OCI-M2 (cell line): ENCODE measurements at regions not wholly inside any gene's neighbourhood (a gene's known extent, or its start where the extent isn't known, plus 50 kb on each side); places are given as distances from the start of the nearest gene placed in this dataset.

ENCODE experiments used
- DNase-seq: peaks from one replicate; lab custom pipeline; 2025; ENCODE audit not compliant: unreplicated experiment; lab: John Stamatoyannopoulos, UW

GRCh38 chr15:93495799-93496637, 407.0 kb upstream of the RGMA start:
- DNase-seq: no peak

GRCh38 chr15:93493172-93493571, 404.2 kb upstream of the RGMA start:
- DNase-seq: no peak

DNA sequence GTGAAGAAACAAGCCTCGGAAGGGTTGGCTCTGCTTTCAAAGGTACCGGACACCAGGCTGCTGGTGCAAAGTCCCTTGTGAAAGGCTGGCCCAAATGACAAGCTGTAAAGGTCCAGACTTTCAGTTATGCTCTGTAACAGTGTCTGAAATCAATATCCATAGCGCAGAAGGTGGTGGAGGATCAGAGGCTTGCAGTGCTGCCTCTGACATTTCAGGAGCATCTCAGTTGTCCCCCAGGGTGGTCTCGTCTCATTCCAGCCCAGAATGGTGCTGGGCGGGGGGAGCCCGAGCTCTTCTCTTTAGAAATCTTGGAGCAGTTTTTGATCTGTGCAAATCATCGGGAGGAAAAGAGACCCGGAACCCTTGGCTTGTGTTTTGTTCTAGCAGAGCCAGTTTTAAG, 402.3 kb upstream of the RGMA start:
- DNase-seq: no peak

DNA sequence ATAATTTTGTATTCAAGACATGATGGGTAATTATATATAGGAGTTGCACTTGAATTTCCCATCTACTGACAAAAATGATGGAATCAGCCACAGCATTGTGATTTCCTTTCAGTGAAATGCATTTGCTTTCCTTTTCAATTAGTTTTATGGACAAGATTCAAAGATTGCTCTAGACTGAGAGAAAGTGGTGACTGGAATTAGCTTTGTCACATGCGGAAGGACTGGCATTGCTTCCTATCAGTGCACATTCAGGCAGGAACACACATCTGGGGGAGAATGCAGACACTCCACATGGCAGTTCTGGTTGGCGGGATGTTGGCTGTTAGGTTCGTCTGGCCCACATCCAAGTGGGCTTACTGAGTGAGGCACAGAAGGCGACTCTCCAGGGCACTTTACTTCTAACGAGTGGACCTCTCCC, 399.3 kb upstream of the RGMA start:
- DNase-seq: no peak

GRCh38 chr15:93486407-93487117, 397.6 kb upstream of the RGMA start:
- DNase-seq: no peak

DNA sequence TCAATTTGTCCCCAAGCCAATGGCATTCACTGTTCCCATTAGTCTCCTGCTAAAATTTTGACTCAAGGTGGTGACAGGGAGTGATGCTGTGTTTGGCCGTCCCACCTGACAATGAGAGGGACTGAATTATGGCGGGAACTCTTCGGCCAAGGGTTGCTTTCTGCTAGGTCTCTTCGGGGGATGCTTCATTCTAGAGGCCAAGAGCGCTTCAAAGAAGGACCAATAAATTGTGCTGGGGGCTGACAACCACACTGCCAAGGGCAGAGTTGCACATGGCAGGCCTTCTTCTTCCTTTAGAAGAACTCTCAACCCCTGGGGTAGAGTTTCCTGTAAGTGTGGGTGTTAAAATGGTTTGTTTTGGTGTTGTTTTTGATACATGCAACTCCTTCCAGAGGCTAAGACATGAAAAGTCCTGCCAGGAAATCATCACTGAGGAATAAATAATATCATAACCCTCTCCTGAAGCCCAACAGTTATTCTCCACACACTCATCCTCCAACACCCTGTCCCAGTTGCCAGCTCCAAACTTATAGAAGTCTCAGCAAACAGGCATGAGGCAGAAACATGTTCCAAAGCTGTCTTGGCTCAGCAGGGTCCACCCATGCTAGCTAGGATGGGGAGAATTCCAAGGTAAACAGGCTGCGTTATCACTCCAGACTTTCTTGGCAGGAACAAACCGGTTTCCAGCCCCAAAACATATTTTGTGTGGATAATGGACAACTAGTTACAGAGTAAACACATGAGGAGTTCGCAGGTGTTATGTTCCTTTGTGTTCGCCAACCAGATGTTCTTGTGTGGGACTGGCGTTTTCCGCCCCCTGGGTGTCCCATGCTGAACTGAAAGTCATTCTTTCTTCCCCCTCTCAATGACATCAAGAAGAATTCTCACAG, 396.7 kb upstream of the RGMA start:
- no peak for DNase-seq

GRCh38 chr15:93483923-93484322, 394.9 kb upstream of the RGMA start:
- DNase-seq: no peak

DNA sequence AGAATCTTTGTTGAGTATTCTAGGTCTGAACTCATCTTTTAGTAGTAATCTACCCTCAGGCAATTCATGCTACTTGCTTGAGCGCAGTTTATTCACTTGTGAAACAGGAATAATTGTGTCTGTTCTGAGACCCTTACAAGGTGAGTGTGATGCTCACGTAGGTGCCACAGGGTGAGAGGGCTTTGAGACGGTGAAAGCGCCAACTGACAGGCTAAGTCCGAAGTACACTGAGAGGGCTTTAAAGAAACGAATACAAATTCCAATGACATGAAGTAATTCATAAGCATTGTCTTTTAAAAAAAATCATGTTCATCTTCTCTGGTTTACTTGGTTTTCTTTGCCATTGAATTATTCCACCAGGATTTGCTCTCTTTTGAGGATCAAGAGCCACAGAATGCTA, 393.7 kb upstream of the RGMA start:
- DNase-seq: no peak

DNA sequence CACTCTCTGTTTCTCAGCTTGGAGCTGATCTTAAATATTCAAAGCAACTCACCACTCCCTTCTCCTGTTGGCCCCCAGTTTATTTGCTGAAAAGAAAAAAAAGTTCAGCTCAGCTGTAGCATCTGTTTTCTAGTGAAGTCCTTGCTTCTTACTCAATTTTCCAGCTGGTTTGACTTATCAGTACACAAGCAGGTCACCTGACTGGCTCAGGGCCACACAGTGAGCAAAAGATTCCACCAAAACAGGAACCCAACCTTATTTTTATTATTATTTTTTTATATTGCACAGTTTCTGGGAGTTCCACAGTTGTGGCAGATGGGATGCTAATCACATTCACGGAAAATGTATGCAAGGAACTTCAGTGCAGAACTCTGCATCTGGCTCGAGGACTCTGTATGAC, 390.7 kb upstream of the RGMA start:
- DNase-seq: no peak

GRCh38 chr15:93478947-93479346, 389.9 kb upstream of the RGMA start:
- no peak for DNase-seq

DNA sequence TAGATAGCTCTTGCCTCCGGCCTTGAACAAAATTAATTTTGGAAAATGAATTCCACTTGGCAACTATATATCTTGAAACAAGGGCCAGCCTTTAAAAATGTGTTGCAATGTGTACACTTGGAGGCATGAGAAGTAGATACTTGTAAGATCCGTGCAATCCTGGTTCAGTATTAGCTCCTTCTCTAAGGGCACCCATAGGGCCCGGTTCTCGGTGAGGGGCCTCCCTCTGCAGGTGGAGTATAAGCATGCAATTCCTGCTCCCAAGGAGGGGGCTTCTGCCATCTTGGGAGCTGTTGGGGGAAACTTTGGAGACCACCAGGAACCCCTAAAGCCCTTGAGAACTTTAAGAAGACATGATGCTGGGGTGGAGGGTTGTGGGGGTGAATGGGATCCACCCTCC, 388.7 kb upstream of the RGMA start:
- no peak for DNase-seq

DNA sequence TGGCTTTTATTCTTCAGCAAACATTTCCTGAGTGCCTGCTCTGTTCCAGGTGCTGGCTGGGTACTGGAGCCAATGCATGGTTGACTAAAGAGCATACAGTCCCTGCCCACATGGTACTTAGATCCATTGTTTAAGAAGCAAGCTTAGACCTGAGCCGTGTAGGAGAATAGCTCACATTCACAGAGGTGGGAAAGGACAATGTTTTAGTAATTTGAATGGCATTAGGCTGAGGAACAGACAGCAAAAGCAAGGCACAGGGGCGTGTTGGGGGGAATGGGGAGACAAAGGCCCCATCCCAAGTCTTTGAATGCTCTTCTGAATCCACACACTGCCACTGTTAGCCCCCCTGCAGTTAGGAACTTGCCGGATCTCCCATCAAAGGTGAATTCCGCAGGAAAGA, 388.2 kb upstream of the RGMA start:
- no peak for DNase-seq

DNA sequence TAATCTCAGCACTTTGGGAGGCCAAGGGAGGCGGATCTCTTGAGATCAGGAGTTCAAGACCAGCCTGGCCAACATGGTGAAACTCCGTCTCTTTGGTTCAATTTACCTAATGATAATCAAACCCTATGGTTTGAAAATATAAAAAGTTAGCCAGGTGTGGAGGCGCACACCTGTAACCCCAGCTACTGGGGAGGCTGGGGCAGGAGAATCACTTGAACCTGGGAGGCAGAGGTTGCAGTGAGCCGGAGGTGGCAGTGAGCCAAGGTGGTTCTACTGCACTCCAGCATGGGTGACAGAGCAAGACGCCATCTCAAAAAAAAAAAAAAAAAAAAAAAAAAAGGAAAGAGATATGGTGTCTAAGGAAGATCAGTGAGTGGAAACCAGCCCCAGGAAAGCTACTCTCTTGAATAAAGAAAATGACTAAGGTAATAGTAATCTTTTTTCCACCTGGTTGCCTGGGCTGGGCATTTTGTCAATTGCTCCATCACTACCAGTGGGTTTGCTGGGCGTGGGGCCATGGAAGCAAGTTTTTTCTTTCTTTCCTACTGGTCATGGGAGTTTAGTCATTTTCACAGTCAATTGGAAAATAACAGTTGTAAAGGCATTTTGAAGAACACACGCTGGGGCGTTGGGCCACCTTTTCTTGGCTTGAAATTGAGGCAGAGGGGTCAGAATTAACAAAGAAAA, 387.6 kb upstream of the RGMA start:
- DNase-seq: no peak

GRCh38 chr15:93474728-93475127, 385.7 kb upstream of the RGMA start:
- no peak for DNase-seq

- DNase-seq: no peak
Measured at GRCh38 chr15:93469994-93470393, 381.0 kb upstream of the RGMA start.

- no peak for DNase-seq
Measured at GRCh38 chr15:93467337-93467736, 378.3 kb upstream of the RGMA start.

DNA sequence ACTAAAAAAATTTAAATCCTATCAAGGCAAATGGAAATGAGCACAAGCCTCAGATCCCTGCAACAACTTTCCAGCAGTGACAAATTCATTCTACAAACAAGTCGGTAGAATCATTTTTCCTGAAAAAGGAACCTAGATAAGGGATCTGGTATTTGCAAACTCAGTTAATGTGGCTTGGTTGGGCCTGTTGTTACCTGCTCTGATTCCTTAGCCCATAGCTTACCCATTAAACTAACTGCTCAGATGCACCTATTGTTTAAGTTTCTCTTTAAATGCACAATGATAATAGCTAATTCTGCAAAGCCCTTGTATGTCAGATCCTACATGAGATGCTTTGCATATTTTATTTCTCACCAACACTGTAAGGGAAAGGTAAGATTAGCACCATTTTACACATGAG, 377.4 kb upstream of the RGMA start:
- DNase-seq: no peak

GRCh38 chr15:93462690-93463089, 373.7 kb upstream of the RGMA start:
- no peak for DNase-seq

DNA sequence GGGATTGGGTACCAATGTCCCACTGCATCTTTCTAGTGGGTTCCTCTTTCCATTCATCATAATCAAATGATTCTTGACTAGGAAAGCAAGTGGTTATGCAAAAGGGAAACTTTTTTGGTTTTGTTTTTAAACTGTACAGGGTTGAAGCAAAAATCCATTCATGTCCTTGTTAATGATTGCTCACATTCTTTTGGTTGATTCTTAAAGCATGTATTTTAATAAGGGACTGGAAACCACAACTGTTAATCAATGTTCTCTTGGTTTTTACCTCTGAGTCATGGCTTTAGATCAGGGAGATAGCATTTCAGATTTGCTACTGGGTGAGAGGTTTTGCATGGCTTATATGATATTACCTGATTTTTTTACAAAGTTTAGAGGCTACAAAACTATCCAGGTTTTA, 371.7 kb upstream of the RGMA start:
- DNase-seq: no peak

GRCh38 chr15:93459396-93459795, 370.4 kb upstream of the RGMA start:
- no peak for DNase-seq

DNA sequence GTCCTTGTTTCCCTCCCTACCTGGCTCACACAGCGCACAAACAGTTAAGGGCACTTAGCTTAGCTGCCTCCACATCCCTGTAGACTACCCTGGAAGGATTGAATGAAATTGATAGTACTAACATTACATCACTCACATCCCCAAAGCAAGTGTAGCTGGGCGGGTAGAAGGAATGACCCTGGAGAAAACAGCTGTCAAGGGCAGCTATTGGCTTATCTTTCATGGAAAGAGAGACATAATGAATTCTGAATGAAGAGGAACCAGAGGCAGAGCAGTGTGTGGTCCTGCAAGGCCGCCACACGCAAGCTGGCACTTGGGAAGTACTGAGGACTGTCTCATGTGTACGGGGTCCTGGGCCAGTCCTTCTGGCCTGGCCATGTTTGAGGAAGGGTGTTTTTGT, 369.6 kb upstream of the RGMA start:
- DNase-seq: no peak
